ENCODE measurements at regions not wholly inside any gene's neighbourhood (a gene's known extent, or its start where the extent isn't known, plus 50 kb on each side); places are given as distances from the start of the nearest gene placed in this dataset.

GRCh38 chr4:123841447-123842121 lies 445.0 kb downstream of the SPRY1 start:
- no peak for DNase-seq (ENCODE audit: low spot score)

GRCh38 chr4:123843137-123843536 lies 446.5 kb downstream of the SPRY1 start:
- no peak for DNase-seq (ENCODE audit: low spot score)

- no peak for DNase-seq (ENCODE audit: low spot score)
Observed at GRCh38 chr4:123844374-123844773, 447.8 kb downstream of the SPRY1 start.

GRCh38 chr4:123846092-123846491 lies 449.5 kb downstream of the SPRY1 start:
- DNase-seq (ENCODE audit: low spot score): no peak

- DNase-seq (ENCODE audit: low spot score): no peak
Observed at GRCh38 chr4:123846561-123846960, 450.0 kb downstream of the SPRY1 start.

GRCh38 chr4:123848606-123849005 lies 452.0 kb downstream of the SPRY1 start:
- no peak for DNase-seq (ENCODE audit: low spot score)

- DNase-seq (ENCODE audit: low spot score): no peak
Observed at GRCh38 chr4:123849495-123849894, 452.9 kb downstream of the SPRY1 start.

- DNase-seq (ENCODE audit: low spot score): no peak
Observed at GRCh38 chr4:123851521-123851920, 454.9 kb downstream of the SPRY1 start.

- DNase-seq (ENCODE audit: low spot score): no peak
Observed at GRCh38 chr4:123853651-123854050, 457.1 kb downstream of the SPRY1 start.

- DNase-seq (ENCODE audit: low spot score): peak; percentile 7
Observed at GRCh38 chr4:123856689-123857545, 460.3 kb downstream of the SPRY1 start.

GRCh38 chr4:123858465-123858864 lies 461.9 kb downstream of the SPRY1 start:
- no peak for DNase-seq (ENCODE audit: low spot score)

- DNase-seq (ENCODE audit: low spot score): no peak
Observed at GRCh38 chr4:123862812-123863211, 466.2 kb downstream of the SPRY1 start.

GRCh38 chr4:123866796-123867195 lies 470.2 kb downstream of the SPRY1 start:
- no peak for DNase-seq (ENCODE audit: low spot score)

GRCh38 chr4:123867910-123868587 lies 471.5 kb downstream of the SPRY1 start:
- DNase-seq (ENCODE audit: low spot score): no peak

GRCh38 chr4:123869286-123870215 lies 473.0 kb downstream of the SPRY1 start:
- no peak for DNase-seq (ENCODE audit: low spot score)

GRCh38 chr4:123870216-123870876 lies 473.8 kb downstream of the SPRY1 start:
- DNase-seq (ENCODE audit: low spot score): no peak

- no peak for DNase-seq (ENCODE audit: low spot score)
Observed at GRCh38 chr4:123871341-123871740, 474.7 kb downstream of the SPRY1 start.

- no peak for DNase-seq (ENCODE audit: low spot score)
Observed at GRCh38 chr4:123874063-123874462, 477.5 kb downstream of the SPRY1 start.

- DNase-seq (ENCODE audit: low spot score): no peak
Observed at GRCh38 chr4:123876143-123876542, 479.5 kb downstream of the SPRY1 start.

GRCh38 chr4:123876671-123877101 lies 480.1 kb downstream of the SPRY1 start:
- DNase-seq (ENCODE audit: low spot score): no peak

GRCh38 chr4:123877551-123877950 lies 481.0 kb downstream of the SPRY1 start:
- no peak for DNase-seq (ENCODE audit: low spot score)

Data from hepatic stellate cell (primary cell).